ENCODE measurements at regions not wholly inside any gene's neighbourhood (a gene's known extent, or its start where the extent isn't known, plus 50 kb on each side); places are given as distances from the start of the nearest gene placed in this dataset.
"Not testable (repeated sequence)": the region's sequence is repeated elsewhere in the genome, so short reads cannot be mapped to it uniquely, and the experiment has no call there.

DNA sequence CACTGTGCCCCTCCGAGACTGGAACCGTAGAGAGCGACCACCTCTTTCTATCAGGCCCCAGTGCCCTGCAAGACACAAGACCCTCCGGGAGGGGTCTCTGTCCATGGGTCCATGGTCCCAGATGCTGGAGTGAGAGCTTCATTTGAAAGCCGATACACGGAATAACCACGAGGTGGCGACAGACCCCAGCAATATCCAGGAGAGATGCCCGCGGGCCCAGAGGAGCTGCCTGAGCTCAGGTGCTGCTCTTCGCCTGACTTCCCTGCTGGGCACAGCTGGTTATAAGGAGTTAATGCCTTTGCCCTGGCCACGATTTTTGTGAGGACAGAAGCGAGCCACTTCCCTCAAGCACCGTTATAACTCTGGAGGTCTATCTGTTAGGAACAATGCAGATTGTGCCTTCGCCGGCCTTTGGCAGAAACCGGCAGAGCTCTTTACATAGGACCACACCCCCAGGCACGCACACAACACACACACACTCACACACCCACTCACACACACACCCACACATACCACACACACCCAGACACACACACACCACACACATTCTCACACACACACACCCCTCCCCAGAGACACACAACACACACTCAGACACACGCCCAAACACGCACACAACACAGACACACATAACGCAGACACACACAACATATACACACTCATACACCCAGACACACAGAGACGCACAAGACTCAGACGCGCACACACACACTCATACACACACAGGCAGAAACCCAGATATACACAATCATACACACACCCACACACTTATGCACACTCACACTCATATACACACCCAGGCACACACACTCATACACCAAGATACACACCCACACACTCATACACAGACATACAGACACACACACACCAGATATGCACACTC, 436.4 kb downstream of the SOX9 start:
- DNase-seq (ENCODE audit: low read depth): peak; percentile 10

DNA sequence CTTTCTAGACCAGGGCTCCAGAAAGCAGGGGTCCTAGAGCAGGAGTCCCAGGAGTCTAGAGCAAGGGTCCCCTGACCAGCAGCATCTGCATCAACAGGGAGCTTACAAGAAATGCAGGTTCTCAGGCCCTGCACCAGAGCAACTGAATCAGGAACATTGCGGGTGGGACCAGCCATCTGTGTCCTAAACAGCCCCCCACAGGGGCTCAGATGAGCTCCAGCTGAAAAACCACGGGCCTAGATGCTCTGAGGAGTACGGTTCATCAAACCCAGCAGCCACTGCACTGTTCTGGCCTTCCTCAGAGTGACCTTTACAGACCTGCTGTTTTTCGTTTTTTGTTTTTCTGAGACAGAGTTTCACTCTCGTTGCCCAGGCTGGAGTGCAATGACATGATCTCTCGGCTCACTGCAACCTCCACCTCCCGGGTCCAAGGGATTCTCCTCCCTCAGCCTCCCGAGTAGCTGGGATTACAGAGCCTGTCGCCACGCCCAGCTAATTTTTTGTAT, 438.2 kb downstream of the SOX9 start:
- DNase-seq (ENCODE audit: low read depth): no peak

DNA sequence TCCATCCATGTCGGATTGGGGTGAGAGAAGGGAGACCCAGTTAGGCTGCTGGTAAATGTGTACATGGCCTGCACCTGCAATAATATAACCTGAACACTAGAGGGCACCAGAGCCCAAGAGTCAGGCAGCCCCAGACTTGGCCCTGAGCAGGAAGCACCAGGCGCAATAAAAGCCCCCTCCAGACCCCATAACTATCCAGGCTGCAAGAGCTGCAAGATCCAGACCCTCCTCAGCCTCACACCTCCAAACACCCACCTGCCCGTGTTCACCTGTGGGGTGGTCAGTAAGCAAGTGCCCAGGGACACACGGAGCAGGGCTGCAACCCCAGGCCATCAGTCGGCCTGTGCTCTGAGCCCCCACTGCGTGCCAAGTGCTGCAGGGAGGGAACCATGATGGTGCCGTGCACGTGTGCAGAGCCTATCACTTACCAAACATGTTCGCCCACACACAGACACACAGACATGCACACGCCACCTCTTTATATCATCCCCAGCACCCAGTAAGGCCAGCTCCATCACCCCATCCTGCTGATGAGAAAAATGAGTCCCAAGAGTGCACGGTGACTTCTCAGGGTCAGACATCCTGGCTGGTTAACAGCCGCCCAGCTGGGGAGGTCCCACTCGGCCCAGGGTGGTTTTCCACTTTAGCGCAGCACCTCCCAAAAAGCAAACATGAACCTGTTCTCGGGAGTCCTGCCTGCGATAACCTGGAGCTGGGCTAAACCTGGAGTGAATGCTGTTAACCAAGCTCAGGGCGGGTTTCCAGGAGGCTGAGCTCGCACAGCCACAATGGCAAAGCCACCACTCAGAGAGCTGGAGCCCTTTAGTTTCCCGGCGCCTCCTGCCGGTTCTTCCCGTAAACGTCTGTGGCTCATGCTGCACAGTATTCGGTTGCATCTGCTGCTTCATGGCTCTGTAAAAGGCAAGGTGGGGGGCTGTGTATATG, 439.8 kb downstream of the SOX9 start:
- DNase-seq (ENCODE audit: low read depth): no peak

DNA sequence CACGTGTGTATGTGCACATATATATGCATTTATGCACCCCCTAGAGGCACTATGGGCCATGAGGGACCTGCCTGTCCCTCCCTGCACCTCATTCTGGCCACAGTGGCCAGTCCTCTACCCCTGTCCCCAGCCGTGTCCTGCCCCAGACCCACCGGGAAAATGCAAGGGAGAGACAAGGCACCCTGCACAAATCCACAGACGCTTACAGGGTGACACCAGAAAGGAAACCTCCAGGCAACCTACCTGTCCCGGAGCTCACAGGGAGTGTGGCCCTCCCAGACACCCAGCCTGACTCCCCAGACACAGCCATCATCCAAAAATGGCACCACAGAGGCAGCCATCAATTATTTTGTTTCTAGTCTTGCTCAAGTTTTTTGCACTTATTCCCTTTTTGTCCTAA, 440.4 kb downstream of the SOX9 start:
- no peak for DNase-seq (ENCODE audit: low read depth)

DNA sequence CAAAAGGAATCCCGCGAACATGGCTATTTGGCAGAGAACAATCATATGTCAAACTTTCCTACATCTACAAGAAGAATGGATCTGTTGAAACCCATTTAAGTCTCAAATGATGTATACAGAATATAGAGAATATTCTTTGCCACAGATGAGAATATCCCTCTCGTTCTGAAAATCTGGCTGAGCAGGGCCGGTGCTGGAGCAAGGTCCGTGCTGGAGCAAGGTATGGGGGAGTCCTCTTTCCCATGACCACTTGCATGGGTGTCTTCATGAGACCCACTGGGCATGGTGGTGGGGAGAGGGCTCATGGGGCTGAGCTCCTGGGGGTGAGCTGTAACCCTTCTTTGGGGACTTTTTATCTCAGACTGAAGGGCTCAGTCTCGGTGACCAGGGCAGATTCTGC, 440.9 kb downstream of the SOX9 start:
- no peak for DNase-seq (ENCODE audit: low read depth)

DNA sequence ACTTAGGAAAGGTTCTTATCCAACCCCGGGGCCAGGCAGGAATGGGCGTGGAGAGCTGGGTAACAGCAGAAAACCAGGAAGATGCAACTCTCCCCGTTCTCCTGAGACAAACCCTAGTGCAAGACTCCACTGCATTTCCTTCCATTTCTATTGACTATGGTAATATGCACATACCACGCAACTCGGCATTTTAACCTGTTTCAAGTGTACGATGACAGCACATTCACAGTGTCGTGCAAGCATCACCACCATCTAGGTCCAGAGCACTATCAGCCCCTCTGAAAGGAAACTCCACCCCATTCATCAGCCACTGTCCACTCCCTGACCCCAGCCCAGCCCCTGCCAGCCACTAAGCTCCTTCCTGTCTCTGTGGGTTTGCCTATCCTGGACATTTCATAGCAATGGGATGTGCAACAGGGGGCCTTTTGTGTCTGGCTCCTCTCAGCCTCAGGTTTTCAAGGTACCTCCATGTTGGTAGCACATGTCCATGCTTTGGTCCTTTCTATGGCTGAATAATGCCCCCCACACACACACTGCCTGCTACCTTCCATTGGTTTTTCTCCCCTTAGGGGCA, 441.9 kb downstream of the SOX9 start:
- DNase-seq (ENCODE audit: low read depth): no peak

DNA sequence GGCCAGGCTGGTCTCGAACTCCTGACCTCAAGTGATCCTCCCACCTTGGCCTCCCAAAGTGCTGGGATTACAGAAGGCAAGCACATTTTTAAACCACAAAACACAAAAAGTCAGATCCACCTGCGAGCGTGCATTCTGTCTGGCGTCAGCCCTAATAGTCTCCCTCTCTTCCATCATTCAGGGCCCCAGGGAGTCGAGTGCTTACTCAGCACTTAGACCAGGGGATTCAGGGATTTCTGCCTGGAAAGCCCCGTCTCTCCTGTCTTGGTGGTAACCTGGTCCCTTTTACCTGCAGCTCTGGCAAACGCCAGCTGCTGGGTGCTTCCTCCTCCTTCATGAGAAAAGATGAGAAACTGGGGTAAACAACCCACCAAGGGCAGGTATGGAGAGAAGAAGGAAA, 443.1 kb downstream of the SOX9 start:
- DNase-seq (ENCODE audit: low read depth): no peak

DNA sequence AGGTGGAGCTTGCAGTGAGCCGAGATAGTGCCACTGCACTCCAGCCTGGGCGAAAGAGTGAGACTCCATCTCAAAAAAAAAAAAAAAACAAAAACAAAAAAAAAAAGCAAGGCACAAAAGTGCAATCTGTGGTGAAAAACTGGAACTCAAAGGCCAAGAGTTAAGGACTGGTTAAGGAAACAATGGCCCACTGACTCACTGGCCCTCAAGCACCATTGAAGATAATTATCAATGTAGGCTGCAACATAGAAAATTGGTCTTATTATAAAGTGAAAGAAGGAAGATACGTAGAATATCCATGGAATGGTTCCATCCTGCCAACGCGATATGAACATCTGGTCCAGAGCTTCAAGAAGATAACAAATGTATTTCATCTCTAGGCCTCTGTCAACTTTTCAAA, 444.2 kb downstream of the SOX9 start:
- no peak for DNase-seq (ENCODE audit: low read depth)

DNA sequence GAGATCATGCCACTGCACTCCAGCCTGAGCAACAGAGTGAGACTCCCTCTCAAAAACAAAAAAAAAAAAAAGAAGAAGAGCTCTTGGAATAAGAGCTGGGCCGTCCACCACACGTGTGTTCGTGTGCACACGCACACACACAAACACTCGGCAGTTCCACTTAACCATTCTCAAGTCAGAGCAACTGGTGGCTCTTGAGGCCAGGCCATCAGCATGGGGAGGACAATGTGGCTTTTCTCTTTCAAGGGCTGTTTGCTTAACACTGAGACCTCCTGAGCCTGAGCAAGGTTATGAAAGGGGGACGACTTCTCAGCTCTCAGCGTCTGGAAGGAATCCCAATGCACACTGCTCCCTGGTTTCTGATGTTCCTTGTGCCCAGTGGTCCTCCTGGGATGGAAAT, 444.9 kb downstream of the SOX9 start:
- DNase-seq (ENCODE audit: low read depth): no peak

DNA sequence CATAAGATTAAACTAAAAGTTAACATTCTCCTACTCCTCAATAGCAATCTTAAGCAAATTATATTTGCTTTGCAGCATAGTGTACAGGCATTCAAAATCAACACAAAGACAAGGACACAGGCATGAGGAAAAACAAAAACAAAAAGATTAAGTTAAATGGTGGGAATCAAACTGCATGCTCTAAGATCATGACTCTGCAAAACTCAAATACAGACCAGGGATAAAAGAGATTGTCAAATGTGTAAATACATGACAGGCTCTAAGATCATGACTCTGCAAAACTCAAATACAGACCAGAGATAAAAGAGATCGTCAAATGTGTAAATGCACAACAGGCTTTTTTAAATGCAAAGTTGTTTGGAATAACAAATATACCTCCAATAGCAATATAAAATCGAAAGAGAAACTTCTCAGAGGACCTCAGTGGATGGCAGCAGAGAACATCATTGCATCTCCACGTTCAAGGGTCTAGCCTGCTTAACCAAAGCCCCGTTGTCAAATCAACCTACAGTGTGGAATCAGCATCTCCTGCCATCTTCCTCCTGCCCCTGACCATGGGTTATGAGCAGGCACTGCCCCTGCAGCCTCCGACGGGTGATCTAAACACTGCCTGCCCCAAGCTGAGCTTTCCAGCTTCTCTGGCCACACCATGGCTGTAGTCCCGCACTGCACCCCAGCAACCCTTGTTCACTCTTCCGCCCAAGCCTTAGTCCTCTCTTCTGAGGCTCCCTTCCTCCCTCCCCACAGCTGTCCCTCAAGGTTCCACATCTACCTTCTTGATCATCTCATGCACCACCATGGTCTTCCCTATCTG, 446.1 kb downstream of the SOX9 start:
- DNase-seq (ENCODE audit: low read depth): no peak

DNA sequence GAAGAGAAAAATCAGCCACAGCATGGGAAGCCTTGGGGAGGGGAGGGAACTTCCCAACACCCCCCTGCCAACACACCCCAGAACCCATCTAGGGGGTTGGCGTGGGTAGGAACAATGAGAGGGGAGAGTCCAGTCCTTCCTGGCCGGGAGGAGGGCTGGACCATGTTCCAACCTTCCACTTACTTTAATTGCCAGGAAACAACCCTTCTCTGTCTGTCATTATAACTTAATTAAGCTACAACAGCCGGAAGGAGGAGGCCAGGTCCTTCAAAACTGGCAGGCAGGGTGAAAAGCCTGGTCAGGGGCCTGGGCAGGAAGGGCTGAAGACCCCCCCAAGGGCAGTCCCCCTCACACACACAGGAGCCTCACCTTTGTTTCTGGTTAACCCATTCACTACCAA, 447.0 kb downstream of the SOX9 start:
- DNase-seq (ENCODE audit: low read depth): no peak

DNA sequence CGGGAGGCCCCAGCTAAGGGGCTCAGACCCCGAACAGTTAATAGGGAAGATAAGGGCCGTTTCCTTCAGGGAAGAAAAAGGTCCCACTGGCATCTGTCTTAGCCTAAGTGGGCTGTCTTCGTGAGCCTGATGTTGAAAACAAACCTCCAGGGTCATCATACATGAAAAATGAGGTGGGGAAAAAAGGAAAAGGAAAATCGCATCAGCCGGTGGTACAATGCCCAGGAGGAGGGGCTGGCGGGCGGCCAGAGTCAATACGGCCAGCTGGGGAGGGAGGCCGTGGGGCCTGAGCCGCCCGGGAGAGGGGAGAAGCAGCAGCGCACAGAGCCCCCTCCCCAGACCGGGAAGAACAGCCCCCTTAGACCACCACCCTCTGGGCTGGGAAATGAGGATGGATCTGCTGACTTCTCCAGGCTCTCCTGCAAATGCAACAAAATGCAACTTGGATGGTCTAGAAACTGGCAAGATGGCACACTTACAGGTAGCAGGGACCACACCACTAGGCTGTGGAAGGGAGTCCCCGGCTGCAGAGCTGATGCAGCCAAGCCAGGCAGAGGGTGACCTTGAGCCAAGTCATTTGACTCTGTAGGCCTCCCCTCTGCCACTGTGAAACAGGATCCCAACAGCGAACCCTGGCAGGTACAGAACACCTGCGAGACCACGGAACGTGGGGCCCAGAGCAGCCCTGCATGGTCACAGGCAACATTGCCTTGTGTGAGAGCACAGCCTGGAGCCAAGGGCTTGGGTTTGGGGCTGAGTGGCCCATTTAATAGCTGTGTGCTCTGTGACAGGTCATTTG, 448.5 kb downstream of the SOX9 start:
- DNase-seq (ENCODE audit: low read depth): no peak

DNA sequence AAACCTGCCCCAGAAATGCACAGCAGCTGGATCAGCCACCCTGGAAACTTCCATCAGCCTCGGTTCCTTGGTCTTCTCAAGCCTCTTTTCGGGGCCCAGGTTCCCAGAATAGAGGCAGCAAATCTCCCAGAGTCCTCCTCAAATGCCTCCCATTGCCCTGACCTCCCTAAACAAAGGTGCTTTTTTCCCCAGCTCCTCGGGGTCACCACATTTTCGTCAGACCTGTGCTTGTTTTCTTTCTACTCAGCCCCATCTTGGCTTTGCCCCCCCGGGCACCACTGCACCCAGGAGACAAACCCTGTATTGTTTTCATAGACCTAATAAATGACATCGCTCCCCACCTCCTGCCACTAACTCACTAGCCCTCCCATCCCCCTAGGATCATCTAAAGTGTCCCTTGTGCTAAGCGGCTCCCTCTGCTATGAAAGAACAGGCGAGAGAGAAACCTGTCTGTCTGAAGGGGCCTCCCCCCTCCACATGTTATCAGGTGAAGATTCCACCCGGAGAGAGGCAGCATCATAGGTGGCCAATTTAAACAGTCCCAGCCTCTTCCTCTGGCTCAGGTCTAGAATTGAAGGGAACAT, 451.1 kb downstream of the SOX9 start:
- DNase-seq (ENCODE audit: low read depth): no peak

DNA sequence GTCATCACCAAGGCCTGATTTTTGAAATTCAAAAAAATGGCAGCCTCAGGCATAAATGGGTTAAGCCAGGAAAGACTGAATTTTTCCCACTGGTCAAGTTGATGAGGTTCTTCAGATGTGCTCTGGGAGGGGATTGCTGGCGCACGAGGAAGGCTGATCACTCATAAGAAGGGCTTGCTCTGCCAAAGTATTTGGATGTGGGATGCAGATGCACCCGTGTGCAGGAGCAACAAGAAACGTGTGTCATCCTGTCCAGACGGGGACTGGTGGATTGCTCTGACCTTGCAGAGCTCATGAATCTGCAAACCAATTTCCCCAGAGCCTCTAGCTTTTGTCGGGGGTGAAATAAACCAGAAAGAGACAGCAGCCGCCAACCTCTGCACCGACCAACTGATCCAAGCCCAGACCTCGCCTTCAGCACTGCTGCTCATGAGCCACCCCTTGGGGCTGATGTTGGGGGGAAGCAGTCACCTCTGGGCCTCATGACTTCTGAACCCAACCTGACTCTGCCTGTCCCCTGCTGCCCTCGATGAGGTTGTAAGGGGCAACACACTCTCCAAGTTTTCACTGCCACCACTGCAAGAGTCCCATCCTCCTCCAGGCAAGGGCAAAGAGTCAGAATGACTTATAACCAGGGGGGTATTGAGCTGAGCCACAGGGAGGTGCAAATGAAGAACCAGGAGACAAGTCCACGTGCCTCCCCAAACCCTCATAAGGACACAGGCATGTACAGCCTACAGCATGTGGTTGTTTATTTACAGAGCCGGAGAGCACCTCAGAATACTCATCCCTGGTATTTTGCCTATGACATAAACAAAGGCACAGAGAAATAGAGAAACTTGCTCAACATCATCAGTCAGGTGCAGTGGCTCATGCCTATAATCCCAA, 452.0 kb downstream of the SOX9 start:
- DNase-seq (ENCODE audit: low read depth): no peak

DNA sequence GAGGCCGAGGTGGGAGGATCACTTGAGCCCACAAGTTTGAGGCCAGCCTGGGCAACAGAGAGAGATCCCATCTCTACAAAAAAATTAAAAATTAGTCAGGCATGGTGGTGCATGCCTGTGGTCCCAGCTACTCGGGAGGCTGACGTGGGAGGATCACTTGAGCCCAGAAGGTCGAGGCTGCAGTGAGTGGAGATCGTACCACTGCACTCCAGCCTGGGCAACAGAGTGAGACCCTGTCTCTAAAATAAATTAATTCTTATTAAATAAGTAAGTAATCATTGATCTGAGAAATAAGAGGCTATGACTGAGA, 452.6 kb downstream of the SOX9 start:
- not testable (repeated sequence) for DNase-seq (ENCODE audit: low read depth)

DNA sequence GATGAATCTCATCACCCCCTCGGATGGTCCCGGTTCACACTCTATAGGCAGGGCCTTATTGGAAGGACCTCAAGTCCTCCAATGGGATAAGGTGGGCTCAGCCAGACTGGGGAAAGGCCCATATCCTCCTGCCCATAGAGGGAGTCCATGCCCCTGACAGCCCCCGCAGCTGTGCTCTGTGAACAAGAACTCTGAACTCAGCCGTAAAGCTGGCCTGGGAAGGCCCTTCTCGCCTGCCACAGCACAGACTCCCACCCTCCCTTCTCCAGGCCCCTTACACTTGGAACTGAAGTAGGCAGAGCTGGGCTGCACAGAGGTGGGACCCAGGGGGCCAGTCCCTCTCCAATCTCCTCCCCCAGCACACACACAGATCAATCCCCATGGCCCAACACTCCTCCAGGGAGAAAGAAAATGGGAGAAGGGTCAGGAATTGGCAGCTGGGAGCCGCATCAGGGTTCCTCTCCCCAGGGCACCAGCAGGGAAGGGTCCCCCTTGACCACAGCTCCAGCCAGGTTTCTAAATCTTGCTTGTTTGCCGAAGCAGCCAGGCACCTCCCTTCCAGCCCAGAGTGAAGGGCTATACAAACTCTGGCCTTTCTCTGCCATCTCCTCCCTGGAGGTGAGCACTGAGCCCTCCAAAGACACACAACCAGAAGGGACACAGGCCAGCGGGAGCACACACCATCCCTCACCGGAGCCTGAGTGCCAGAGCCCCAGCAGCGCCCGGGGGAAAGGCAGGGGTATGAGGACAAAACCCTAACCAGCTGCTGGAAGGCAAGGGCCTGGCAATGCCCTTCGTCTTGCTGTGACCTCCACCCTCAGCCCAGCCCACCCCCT, 454.1 kb downstream of the SOX9 start:
- DNase-seq (ENCODE audit: low read depth): no peak

DNA sequence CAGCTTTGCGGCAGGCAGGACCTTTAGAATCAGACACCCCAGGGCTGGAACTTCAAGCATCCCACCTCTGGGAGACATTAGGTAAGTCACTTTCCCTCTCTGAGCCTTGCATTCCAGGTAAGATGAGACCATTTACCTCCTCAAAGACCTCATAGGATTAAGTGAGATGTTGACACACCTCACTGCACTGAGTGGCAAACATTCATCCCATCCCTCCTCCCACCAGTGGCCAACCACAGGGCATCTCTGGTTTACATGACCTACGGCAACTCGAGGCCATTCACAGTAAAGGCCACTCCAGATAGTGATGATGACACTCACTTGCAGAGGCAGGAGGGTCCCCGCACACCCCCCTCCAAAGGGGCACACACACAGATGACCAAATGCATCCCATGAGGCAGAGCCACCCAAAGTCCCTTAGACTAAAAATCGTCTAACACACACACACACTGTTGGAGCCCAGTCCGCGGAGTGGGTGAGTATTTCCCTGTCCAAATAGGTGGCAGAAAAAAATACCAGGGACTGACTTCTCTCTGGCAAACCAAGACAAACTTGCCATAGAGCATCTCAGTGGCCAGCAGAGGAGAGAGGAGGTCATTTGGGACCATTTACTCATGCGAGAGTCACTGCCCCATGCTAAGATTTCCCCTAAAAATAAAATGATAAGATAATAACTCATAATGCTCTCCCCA, 454.9 kb downstream of the SOX9 start:
- DNase-seq (ENCODE audit: low read depth): no peak

DNA sequence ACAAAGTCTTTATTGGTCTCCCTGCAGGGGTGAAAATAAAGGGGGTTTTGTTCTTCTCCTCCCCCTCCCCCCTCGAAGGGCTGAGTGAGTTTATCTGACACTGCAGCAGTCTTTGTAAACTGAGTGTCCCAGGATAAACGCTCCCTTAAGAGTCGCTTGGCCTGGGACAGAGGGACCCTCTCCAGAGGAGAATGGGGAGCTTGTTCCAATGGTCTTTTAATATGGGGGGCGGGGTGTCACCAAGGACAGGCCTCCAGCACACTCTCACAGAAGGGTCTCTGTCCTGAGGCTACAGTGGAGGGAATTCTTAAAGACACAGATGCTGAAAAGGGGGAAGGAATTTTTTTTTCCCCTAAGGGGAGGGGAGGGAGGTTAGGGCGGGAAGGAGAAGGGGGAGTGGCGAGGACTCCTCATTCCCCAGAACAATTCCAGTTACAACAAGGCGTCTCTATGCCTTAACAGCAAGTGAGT, 455.5 kb downstream of the SOX9 start:
- no peak for DNase-seq (ENCODE audit: low read depth)

Measured in stimulated activated CD8-positive, alpha-beta memory T cell treated with anti-CD3 and anti-CD28 coated beads, Interleukin-12 subunit alpha, Interleukin-12 subunit beta, amount 100 ng/mL, for 4 hours (primary cell).